IMR-90 (cell line): ENCODE measurements at regions not wholly inside any gene's neighbourhood (a gene's known extent, or its start where the extent isn't known, plus 50 kb on each side); places are given as distances from the start of the nearest gene placed in this dataset.

ENCODE experiments used
- ATAC-seq: fragments of 200-7000 bp; cut with Tn5 transposase; 2 replicates; pipeline ENCODE4 v1.9.1; 2020; ENCODE audit warnings: low read depth, mild to moderate bottlenecking, moderate library complexity
- BruUV-seq: library from RNA; stranded (reverse); fragments of 400-500 nt; replicated peaks from 2 replicates; lab custom pipeline; 2021; lab: Mats Ljungman, UMichigan
- CTCF ChIA-PET: fragments of 300-600 bp; formaldehyde crosslinking; extraction: SDS; loops from one replicate; lab custom pipeline; 2021; ENCODE audit warnings: antibody characterized with exemption; lab: Yijun Ruan, JAX
- POLR2A ChIA-PET: fragments of 300-600 bp; sonication (Branson Sonifier 250); formaldehyde crosslinking; loops from one replicate; lab custom pipeline; 2022; ENCODE audit warnings: antibody characterized with exemption; ENCODE audit not compliant: unreplicated experiment; lab: Charles Lee
- DNase-seq: peaks from one replicate; pipeline ENCODE4 v3.0.0; 2013
- H2AFZ ChIP-seq: replicated peaks from 2 replicates; pipeline ENCODE3; 2013; ENCODE audit warnings: low read length, mild to moderate bottlenecking; ENCODE audit not compliant: poor library complexity
- H2AK5ac ChIP-seq: 2 replicates; pipeline ENCODE4 v1.6.1; 2013; ENCODE audit warnings: low read depth, low read length, inconsistent platforms
- H2AK9ac ChIP-seq: replicated peaks from 2 replicates; pipeline ENCODE3; 2013; ENCODE audit warnings: mild to moderate bottlenecking, low read depth, low read length, moderate library complexity; ENCODE audit not compliant: poor library complexity
- H2BK120ac ChIP-seq: 2 replicates; pipeline ENCODE4 v1.6.1; 2013; ENCODE audit warnings: low read depth, low read length, inconsistent platforms
- H2BK15ac ChIP-seq: 3 replicates; pipeline ENCODE4 v1.6.1; 2013; ENCODE audit warnings: low read depth, low read length, inconsistent platforms
- H2BK20ac ChIP-seq: 2 replicates; pipeline ENCODE4 v1.6.1; 2013; ENCODE audit warnings: low read depth, mild to moderate bottlenecking, inconsistent platforms, low read length, moderate library complexity
- H2BK5ac ChIP-seq: 2 replicates; pipeline ENCODE4 v1.6.1; 2013; ENCODE audit warnings: mild to moderate bottlenecking, low read depth, low read length, inconsistent platforms; ENCODE audit not compliant: poor library complexity, severe bottlenecking
- H3K14ac ChIP-seq: replicated peaks from 2 replicates; pipeline ENCODE4 v1.6.1; 2013; ENCODE audit warnings: low read depth, low read length, inconsistent platforms
- H3K18ac ChIP-seq: 2 replicates; pipeline ENCODE4 v1.6.1; 2013; ENCODE audit warnings: low read depth, low read length, control low read depth
- H3K23ac ChIP-seq: 2 replicates; pipeline ENCODE4 v1.6.1; 2013; ENCODE audit warnings: low read depth, low read length, inconsistent platforms
- H3K27ac ChIP-seq: 2 replicates; pipeline ENCODE4 v1.5.1; 2013; ENCODE audit warnings: mild to moderate bottlenecking, control low read depth, low read length; ENCODE audit not compliant: insufficient read depth
- H3K27me3 ChIP-seq: 2 replicates; pipeline ENCODE4 v1.6.1; 2013; ENCODE audit warnings: low read length; ENCODE audit not compliant: control insufficient read depth, insufficient read depth
- H3K36me3 ChIP-seq: 2 replicates; pipeline ENCODE4 v1.6.1; 2013; ENCODE audit warnings: low read length, mixed read lengths; ENCODE audit not compliant: control insufficient read depth, insufficient read depth
- H3K4ac ChIP-seq: 2 replicates; pipeline ENCODE4 v1.6.1; 2013; ENCODE audit warnings: low read depth, low read length, inconsistent platforms
- H3K4me1 ChIP-seq: 2 replicates; pipeline ENCODE4 v1.6.1; 2013; ENCODE audit warnings: low read length, mixed read lengths; ENCODE audit not compliant: control insufficient read depth, insufficient read depth
- H3K4me2 ChIP-seq: 2 replicates; pipeline ENCODE4 v1.6.1; 2013; ENCODE audit warnings: low read depth, mild to moderate bottlenecking, control low read depth, low read length, moderate library complexity
- H3K4me3 ChIP-seq: 2 replicates; pipeline ENCODE4 v1.5.1; 2013; ENCODE audit warnings: low read depth, mild to moderate bottlenecking, control low read depth, low read length, moderate library complexity; ENCODE audit not compliant: insufficient read depth
- H3K56ac ChIP-seq: 2 replicates; pipeline ENCODE4 v1.6.1; 2013; ENCODE audit warnings: low read length, inconsistent platforms; ENCODE audit not compliant: insufficient read depth; ENCODE audit errors: extremely low read depth
- H3K79me1 ChIP-seq, 2 experiments: 2 replicates each; pipeline ENCODE4 v1.6.1; 2013; ENCODE audit warnings: low read length in 2 of 2, inconsistent platforms in 1 of 2, low read depth in 1 of 2
- H3K9ac ChIP-seq: 2 replicates; pipeline ENCODE4 v1.6.1; 2013; ENCODE audit warnings: low read depth, low read length, control low read depth
- H3K9me1 ChIP-seq: 2 replicates; pipeline ENCODE4 v1.6.1; 2013; ENCODE audit warnings: low read length, inconsistent platforms; ENCODE audit not compliant: insufficient read depth
- H3K9me3 ChIP-seq: 2 replicates; pipeline ENCODE4 v1.6.1; 2013; ENCODE audit warnings: low read length; ENCODE audit not compliant: control insufficient read depth, insufficient read depth
- H4K20me1 ChIP-seq: 2 replicates; pipeline ENCODE4 v1.6.1; 2013; ENCODE audit warnings: low read length, inconsistent platforms; ENCODE audit not compliant: insufficient read depth
- H4K5ac ChIP-seq: 2 replicates; pipeline ENCODE4 v1.6.1; 2013; ENCODE audit warnings: mild to moderate bottlenecking, low read depth, low read length, control low read depth
- H4K8ac ChIP-seq, 2 experiments: 2 replicates each; pipeline ENCODE4 v1.6.1; 2013; ENCODE audit warnings: low read depth in 2 of 2, low read length in 2 of 2, control low read depth in 1 of 2, inconsistent platforms in 1 of 2
- H4K91ac ChIP-seq: 2 replicates; pipeline ENCODE4 v1.6.1; 2013; ENCODE audit warnings: low read depth, low read length, inconsistent platforms; ENCODE audit not compliant: insufficient read depth
- BHLHE40 ChIP-seq: fragments of 150-350 bp; IDR thresholded peaks from 2 replicates; pipeline ENCODE4 v1.6.1; 2016; ENCODE audit warnings: mild to moderate bottlenecking, low read depth, low read length
- CEBPB ChIP-seq: IDR thresholded peaks from 2 replicates; pipeline ENCODE4 v1.6.1; 2012; ENCODE audit warnings: low read depth, low read length, improper control_type of control experiment
- FOS ChIP-seq: fragments of 150-350 bp; IDR thresholded peaks from 2 replicates; pipeline ENCODE4 v1.6.1; 2016; ENCODE audit warnings: low read depth, low read length
- MAFK ChIP-seq: IDR thresholded peaks from 2 replicates; pipeline ENCODE4 v1.6.1; 2012; ENCODE audit warnings: low read depth, low read length, improper control_type of control experiment
- MAZ ChIP-seq: IDR thresholded peaks from 2 replicates; pipeline ENCODE4 v1.6.1; 2012; ENCODE audit warnings: low read depth, mild to moderate bottlenecking, low read length, improper control_type of control experiment, moderate library complexity, borderline replicate concordance
- MXI1 ChIP-seq: IDR thresholded peaks from 2 replicates; pipeline ENCODE4 v1.6.1; 2012; ENCODE audit warnings: low read depth, mild to moderate bottlenecking, low read length, moderate library complexity, borderline replicate concordance
- RAD21 ChIP-seq: IDR thresholded peaks from 2 replicates; pipeline ENCODE4 v1.6.1; 2012; ENCODE audit warnings: low read length, improper control_type of control experiment
- RFX5 ChIP-seq: IDR thresholded peaks from 2 replicates; pipeline ENCODE4 v1.8.0; 2012; ENCODE audit warnings: low read depth, mild to moderate bottlenecking, low read length, moderate library complexity
- WGBS, 2 experiments: methylation state at CpG; one replicate each; pipeline versions ENCODE4 v1.1.5 to v1.1.7; 2013; ENCODE audit warnings: missing lambda C conversion rate in 2 of 2; ENCODE audit not compliant: insufficient read length in 1 of 2; ENCODE audit errors: extremely low coverage in 2 of 2; 5-methylcytosine and 5-hydroxymethylcytosine counted together
- dilution Hi-C: fragments of 300-500 bp; cut with HindIII; formaldehyde crosslinking; loops from one replicate; pipeline ENCODE4 v1.14.3; 2018; ENCODE audit warnings: low sequenced_read_pairs; ENCODE audit not compliant: unreplicated experiment
- in situ Hi-C: fragments of 300-500 bp; cut with MboI; formaldehyde crosslinking; loops from 3 replicates; pipeline ENCODE4 v1.14.3; 2019; ENCODE audit warnings: low sequenced_read_pairs, inconsistent platforms, mixed read lengths
- intact Hi-C: fragments of 100-400 bp; cut with micrococcal nuclease; formaldehyde crosslinking; loops from 2 replicates; pipeline ENCODE4 v1.10.0; 2022
- TF ChIP-seq, protein P1 (sequence below): conservative IDR thresholded peaks from 2 replicates; pipeline ENCODE4 v1.5.1; 2012; ENCODE audit warnings: mild to moderate bottlenecking, low read depth, low read length, improper control_type of control experiment
- TF ChIP-seq, protein P2 (sequence below): fragments of 150-350 bp; IDR thresholded peaks from 2 replicates; pipeline ENCODE4 v1.6.1; 2016; ENCODE audit warnings: low read depth, mild to moderate bottlenecking, low read length, moderate library complexity, borderline replicate concordance

DNA sequence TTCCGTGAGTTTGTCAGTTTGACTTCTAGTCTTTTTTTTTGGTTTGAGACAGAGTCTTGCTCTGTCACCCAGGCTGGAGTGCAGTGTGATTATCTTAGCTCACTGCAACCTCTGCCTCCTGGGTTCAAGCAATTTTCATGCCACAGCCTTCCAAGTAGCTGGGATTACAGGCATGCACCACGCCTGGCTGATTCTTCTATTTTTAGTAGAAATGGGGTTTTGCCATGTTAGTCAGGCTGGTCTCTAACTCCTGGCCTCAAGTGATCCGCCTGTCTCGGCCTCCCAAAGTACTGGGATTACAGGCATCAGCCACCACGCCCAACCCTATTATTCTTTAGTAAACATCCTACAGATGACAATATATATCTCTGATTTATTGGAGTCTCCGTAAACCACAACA lies 506.5 kb downstream of the PREX1 start:
- intact Hi-C loops = no loop called here
- Histone ChIP-seq H3K9me1 (no peaks in the 10 kb centered on the region), H4K20me1 (no peaks in the 10 kb centered on the region), H3K4me3 (no peak overlapping the region), H3K14ac (no peak overlapping the region), H2BK120ac (no peak overlapping the region), H3K79me1 (no peaks in the 10 kb centered on the region), H4K8ac (no peak overlapping the region), H3K4me2 (no peak overlapping the region), H4K5ac (no peak overlapping the region), H3K4ac (no peak overlapping the region), H2BK15ac (no peak overlapping the region), H3K56ac (no peak overlapping the region), H2AFZ (no peak overlapping the region), H3K27ac (no peak overlapping the region), H3K9me3 (no peaks in the 10 kb centered on the region), H2AK9ac (no peak overlapping the region), H2BK5ac (no peak overlapping the region), H2AK5ac (no peak overlapping the region), H2BK20ac (no peak overlapping the region), H3K18ac (no peak overlapping the region), H3K9ac (no peak overlapping the region), H3K36me3 (no peaks in the 10 kb centered on the region), H3K4me1 (peaks cover 2% of the 10 kb centered on the region; the same call in 1 of the 2 replicates), H4K91ac (no peak overlapping the region), H3K23ac (no peak overlapping the region), H3K27me3 (peaks cover 27% of the 10 kb centered on the region)
- BruUV-seq = no TSS peak
- dilution Hi-C loops = no loop called here
- DNase-seq (no peak), ATAC-seq (no peak)
- in situ Hi-C loops = no loop called here
- ChIA-PET POLR2A (no interaction called here), CTCF (no interaction called here)
- no CpG with 5 or more reads among the region's 6 CpGs for WGBS, 2 experiments
- TF ChIP-seq RAD21 (no peak), MAZ (no peak), MXI1 (no peak), CEBPB (no peak), FOS (no peak), BHLHE40 (no peak), MAFK (no peak), RFX5 (no peak)
- TF ChIP-seq, protein P1, sequence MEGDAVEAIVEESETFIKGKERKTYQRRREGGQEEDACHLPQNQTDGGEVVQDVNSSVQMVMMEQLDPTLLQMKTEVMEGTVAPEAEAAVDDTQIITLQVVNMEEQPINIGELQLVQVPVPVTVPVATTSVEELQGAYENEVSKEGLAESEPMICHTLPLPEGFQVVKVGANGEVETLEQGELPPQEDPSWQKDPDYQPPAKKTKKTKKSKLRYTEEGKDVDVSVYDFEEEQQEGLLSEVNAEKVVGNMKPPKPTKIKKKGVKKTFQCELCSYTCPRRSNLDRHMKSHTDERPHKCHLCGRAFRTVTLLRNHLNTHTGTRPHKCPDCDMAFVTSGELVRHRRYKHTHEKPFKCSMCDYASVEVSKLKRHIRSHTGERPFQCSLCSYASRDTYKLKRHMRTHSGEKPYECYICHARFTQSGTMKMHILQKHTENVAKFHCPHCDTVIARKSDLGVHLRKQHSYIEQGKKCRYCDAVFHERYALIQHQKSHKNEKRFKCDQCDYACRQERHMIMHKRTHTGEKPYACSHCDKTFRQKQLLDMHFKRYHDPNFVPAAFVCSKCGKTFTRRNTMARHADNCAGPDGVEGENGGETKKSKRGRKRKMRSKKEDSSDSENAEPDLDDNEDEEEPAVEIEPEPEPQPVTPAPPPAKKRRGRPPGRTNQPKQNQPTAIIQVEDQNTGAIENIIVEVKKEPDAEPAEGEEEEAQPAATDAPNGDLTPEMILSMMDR = no peak
- TF ChIP-seq, protein P2, sequence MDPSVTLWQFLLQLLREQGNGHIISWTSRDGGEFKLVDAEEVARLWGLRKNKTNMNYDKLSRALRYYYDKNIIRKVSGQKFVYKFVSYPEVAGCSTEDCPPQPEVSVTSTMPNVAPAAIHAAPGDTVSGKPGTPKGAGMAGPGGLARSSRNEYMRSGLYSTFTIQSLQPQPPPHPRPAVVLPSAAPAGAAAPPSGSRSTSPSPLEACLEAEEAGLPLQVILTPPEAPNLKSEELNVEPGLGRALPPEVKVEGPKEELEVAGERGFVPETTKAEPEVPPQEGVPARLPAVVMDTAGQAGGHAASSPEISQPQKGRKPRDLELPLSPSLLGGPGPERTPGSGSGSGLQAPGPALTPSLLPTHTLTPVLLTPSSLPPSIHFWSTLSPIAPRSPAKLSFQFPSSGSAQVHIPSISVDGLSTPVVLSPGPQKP = no peak
